IPS-NIHi11 (cell line): ENCODE measurements at regions not wholly inside any gene's neighbourhood (a gene's known extent, or its start where the extent isn't known, plus 50 kb on each side); places are given as distances from the start of the nearest gene placed in this dataset.

Experiments used
- DNase-seq: peaks from one replicate; pipeline ENCODE4 v3.0.0; 2012; ENCODE audit warnings: mixed read lengths, low spot score

DNA sequence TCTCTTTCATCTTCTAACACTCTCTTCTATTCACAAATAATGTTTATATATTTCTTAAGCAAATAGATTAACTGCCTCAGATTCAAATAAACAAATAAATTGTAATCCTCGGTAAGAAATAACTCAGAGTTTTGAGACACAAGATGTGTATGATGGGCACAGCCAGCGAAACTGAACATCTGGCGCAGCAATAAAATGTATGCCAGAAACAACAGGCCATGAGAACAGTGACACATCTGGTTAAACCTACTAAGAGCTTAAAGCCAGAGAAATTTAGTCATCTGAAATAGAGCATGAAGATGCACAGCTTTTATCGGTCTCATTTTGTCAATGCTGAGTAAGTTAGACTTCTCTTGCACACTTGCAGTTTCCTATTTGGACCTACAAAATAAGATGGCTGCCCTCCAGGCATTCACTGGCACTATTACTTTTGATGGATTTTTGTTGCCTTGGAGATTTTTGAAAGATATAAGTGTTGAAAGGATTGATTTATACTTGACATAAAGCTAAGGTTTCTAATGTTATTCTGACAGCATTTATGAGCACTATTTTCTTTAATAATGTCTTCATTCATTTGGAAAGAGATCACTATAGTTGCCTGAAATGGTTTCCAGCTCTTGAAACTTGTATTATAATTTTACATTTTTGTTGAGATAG, 1444.0 kb downstream of the PCDH18 start:
- DNase-seq = no peak

DNA sequence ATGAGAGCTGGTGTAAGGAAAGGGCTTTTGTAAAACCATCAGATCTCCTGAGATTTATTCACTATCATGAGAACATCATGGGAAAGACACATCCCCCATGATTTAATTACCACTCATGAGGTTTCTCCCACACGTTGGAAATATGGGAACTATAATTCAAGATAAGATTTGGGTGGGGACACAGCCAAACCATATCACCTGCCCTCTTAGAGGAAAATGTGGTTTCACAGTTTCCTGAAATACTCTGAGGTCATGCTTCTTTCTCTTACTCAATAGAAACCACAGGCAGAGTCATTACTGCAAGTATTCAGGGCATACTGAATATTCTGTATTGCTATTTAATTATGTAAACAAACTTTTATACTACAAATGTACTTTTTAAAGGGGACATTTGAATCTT, 1453.3 kb downstream of the PCDH18 start:
- DNase-seq = no peak

DNA sequence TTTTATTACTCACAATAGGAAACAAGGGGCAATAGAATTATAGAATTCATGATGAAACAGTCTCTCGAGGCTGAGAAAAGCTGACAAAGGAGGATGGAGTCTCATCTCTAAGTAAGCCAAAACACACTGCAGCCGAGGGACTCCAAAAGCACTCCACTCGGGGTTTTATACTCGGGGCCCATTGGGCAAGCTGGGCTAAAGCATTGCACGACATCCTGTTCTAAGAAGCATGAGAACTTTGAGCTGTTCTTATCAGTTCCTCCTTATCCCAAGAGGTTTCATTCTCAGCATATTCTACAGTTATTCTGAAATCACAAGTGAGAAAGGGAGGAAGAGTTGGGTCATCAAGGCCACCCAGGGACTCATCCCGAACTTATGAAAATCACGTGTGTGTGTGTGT, 1475.5 kb downstream of the PCDH18 start:
- no peak for DNase-seq

DNA sequence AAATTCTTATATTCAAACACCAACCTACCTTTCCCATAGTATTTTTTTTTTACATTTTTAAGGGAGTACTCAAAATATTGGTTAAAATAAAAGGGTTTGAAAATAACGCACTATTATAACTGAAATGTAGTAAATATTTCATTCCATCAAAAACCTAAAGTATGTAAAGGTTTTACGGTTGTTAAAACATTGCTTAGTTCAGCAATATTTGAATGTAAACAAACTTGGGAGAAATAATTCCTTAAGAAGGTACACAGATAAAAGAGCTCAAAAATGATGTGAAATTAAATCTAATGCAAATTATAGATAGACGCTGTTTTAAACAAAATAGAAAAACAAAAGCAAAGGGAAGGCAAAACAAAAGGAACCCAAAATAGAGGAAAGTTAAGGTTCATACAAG, 1476.9 kb downstream of the PCDH18 start:
- no peak for DNase-seq

DNA sequence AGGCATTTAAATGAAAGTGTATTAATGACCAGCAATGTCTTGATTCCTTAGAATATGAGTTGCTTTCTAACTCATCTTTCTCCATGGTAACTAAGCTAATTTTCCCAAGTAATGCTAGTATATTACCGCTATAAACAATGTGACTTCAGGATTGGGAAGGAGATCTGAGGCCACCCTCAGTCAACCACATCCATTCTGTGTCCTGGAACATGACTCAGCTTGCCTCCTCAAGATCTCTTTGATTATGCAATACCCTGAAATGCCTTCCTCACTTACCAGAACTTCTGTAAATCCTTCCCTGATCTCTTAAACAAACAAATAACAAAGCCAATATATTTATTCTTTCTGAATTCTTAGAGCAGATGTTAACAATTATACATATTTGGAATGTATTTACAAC, 1495.5 kb downstream of the PCDH18 start:
- no peak for DNase-seq

DNA sequence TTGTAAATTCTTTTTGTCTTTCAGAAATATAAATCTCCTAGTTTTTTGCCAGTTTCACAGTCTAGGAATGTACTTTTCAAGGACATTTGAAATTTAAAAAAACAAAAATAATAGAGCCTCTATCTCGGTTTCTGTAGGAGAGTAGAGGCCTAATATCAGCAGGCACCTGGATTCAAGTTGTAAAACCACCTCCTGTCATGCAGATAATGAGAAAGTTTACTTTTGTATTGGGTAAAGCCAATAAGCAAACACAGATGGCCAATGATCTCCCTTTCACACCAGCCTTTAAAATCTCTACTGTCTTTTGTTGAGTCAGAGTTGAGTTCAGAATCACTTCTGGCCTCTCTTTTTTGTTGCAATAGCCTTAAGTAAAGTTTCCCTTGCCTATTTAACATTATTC, 1499.9 kb downstream of the PCDH18 start:
- DNase-seq = no peak

DNA sequence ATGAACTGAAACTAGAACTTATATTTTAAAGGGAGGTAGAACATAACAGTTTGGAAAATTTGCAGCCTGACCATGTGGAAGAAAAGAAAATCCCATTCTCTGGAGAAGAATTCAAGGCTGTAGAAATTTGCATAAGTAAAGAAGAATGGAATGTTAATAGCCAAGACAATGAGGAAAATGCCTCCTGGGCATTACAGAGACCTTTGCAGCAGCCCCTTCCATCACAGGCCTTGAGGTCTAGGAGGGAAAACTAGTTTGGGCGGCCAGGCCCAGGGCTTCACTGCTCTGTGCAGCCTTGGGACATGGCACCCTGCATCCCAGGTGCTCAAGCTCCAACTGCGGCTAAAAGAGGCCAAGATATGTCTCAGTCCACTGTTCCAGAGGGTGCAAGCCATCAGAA, 1506.8 kb downstream of the PCDH18 start:
- peak; percentile 30 for DNase-seq

DNA sequence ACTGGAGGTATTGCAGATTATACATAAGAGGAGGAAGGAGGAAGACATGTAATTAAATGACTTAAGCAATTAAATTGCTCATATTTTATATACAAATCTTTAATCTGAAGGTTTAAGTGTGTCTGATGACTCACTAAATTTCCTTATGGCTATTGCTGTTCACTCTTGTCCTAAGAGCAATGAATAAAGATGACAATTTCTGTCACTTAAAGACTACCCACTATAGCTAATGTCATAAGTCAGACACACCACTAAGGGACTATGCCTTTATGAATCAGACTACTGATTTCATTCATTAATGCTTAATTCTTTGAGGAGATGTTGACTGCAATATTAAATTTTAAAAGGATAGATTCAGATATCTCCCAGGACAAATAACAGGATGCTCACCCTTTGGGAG, 1514.7 kb downstream of the PCDH18 start:
- DNase-seq = no peak

DNA sequence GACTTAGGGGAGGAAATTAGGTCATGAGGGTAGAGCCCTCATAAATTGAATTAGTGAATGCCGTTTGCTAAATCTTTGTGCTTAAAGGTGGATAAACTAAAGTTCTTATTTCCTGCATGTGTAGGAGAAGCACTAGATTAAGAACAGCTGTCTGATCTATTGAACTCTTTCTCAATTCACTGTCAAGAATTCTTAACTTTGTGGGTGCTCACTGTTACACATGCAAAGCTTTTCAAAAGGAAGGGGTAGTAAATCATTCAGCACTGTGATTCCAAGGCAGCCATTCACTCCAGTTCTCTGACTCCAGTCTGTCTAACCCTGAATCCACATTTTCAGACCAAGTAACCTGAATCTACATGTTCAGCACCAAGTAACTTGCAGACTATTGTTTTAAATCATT, 1520.1 kb downstream of the PCDH18 start:
- no peak for DNase-seq

DNA sequence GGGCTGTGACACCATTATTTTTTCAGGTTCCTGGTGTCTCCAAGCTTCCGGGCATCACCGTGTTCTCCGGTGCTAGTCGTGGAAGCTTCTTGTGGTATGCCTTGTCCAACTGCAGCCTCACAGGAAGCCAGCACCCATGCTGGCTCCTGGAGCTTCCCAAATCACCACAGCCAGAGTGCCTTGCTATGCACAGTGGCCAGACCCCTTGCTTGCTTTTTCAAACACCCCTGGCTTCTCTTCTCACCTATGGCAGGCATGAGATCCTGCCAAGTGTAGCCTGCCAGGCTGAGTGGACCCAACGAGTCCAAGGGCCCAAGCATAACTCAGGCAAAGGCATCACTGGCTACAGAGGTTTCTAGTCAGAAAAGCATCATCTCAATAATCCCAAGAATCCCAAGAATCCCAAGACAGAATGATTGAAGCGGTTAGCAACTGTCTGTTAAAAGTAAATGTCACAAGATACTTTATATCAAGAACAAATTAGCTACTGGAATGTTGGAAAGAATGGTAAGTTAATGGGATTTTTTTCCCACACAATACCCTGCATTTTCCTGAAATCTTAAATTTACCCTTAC, 1522.9 kb downstream of the PCDH18 start:
- no peak for DNase-seq

DNA sequence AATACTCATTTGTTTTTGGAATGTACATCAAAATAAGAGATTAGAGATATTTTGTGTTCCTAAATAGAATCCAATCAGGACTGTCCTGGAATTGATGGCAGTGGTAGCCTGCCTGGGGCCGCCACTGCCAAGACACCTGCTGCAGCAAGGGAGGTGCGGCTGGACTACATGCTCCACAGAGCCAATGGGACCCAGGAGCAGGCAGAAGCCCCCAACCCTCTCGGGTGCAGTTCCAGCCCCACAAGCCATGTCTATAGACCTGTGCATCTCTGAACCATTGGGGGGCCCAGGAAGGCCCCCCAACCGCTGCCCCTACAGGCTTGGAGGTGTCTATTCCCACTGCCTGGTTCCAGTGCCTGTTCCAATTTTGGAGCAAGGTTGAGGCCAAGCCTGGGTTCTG, 1524.3 kb downstream of the PCDH18 start:
- no peak for DNase-seq

DNA sequence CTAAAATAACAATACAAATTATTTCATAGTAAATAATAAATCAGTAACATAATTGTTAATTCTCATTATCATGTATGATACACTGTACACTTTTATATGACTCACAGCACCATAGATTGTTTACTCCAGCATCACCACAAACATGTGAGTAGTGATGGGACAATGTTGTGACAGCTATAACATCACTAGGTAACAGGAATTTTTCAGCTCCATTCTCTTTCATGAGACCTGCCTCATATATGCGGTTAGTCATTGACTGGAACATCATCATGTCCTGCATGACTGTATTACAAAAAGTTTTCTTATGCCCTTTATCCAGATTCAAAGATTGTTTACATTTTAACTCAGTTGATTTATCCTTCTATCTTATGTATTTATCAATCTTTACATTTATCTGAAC, 1530.0 kb downstream of the PCDH18 start:
- no peak for DNase-seq

DNA sequence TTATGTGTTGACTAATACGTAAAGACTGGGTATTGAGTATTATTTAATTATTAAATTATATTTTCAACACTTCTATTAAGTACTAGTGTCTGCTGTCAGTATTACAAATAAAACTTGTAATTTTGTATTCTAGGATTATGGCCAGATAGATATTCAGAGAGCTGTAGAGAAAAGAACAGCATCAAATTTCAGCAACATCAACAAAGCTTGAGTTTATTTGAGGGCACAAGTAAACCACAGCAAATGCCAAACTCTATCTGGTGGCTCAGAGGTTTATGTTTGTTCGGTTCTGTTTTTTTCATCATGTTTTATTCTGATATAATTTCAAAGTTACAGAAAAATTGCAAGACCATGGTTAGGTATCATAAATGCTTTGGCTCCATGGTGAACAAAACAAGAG, 1530.5 kb downstream of the PCDH18 start:
- no peak for DNase-seq

DNA sequence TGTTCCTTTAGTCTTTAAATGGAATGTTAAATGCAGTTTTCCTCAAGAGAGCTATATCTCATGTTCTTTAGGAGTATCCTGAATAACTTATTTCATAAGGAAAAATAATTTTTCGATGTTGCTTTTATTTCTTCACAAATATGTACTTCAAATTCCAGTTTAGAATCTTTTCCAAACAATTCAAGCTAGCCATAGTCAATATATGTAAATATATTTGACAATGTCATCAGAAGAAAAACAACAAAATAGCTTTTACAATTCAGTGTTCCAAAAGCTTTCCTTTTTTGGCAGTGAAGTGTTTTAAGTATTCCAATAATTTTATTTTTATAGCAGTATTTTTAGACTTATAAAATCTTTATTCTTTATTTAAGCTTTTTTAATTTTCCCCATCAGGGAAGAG, 1532.0 kb downstream of the PCDH18 start:
- no peak for DNase-seq

DNA sequence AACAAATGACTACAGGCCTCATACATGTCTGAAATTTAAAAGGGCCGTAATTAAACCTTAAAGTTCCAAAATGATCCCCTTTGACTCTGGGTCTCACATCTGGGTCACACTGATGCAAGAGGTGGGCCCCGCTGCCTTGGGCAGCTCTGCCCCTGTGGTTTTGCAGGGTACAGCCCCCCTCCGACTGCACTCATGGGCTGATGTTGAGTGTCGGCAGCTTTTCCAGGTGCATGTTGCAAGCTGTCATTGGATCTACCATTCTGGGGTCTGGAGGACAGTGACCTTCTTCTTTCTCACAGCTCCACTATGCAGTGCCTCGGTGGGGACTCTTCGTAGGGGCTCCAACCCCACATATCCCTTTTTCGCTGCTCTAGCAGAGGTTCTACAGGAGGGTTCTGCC, 1537.9 kb downstream of the PCDH18 start:
- DNase-seq = no peak

DNA sequence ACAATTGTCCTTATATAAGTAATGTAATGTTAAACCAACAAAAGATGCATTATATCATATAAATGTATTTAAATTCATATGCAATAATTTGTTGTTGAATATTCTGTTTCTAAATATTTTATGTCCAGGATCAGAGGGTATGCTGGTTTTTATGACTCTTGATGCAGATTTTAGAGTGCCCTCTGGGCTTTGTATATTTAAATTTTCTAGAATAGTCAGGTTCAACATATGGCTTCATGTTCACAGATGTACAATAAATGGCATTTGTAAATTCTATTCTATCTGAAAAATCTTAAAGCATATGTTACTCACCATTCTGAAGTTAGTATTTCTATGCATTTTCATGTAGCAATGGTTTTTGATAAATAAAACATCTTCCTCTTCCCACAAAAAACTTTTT, 1555.4 kb downstream of the PCDH18 start:
- DNase-seq = no peak

DNA sequence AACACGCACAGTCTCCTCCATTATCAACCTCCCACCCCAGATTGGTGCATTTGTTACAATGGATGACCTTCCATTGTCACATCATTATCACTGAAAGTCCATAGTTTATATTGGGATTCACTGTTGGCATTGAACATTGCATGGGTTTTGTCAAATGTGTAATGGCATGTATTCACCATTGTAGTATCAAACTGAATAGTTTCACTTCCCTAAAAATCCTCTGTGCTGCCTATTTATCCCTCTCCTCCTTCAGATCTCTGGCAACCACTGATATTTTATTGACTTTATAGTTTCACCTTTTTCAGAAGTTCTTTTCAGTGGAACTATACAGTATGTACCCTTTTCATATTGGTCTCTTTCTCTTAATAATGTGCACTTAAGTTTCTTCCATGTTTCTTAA, 1565.4 kb downstream of the PCDH18 start:
- no peak for DNase-seq

DNA sequence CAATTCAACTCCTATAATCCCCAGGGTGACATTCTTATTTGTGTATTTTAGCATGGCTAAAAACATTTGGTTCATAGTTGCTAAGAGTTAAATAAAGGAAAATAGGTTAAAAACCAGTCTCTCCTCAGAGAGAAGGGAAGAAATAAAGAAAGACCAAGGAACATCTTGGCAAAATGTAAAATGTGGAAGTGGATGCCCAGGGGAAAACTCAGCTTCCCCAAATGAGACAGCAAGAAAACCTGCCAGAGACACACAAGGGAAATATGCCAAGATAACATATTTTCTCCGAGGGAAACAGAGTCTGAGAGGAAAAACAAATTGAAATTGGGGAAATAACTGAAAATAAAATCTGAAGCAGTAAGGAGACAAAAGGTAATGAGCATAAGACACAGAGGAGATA, 1569.3 kb downstream of the PCDH18 start:
- no peak for DNase-seq

DNA sequence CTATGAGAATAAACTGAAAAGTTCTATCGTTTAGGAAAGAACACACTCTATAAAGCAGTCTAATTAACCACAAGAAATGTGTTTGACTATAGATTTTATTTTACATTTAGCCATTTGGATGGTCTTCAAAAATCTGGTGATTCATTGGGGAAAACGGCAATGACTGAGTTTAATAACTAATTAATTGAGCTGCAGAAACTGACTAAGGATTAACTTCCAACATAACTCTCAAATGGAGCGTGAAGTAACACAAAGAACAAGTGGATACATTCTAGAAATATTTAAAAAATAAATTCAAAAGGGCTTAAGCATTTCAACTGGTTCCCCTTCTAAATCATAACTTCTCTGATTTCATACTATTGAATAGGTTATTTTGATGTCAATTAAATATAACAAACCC, 1582.4 kb downstream of the PCDH18 start:
- no peak for DNase-seq

DNA sequence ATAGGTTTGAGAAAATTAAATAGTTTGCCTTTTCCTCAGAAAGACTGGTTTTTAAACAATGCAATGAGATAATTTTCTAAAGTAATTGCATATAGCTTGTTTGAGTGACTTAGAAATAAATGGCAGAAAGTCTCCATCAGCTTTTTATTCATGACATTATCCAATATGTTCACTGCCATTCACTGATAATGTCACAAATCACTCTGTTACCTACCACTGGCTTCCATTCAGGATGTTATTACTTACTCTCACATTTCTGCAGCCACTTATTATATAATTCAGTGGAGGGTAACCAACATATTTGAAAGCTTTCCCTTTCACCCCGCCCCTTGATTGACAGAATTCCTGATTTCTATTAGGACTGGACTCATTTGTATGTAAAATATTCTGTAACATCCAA, 1583.5 kb downstream of the PCDH18 start:
- DNase-seq = no peak

DNA sequence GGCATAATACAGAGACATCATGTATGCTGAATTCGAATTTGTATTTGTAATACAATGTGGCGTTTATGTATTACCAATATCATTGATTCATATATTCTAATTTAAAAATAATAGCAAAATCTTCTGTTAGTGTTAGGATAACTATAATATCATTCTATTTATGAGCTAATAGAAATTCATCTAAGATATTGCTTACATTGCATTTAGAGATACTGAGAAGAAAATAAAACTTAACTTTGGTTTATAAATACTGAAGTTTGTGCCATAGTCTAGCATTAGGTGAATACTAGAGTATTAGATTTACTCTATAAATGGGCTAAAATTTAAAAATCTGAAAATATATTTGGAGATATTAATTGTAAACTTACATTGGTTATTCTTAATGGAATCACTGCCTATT, 1590.6 kb downstream of the PCDH18 start:
- DNase-seq = no peak

DNA sequence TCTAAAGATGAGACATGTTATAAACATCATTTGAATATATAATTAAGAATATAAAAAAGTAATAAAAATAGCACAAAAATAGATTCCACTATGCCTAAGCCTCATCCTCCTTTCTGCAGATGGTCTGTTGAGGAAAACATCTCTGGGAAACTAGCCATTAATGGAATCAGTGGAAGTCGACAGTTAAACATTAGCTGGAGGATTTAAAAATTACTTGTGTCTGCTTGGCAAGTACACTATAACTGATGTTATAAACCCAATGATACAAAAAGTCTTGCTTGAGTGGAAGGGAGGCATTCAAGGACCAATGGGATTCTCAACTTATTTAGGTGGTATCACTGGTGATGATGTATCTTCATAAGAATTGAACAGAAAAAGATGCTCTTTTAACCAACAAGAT, 1598.3 kb downstream of the PCDH18 start:
- DNase-seq = no peak

DNA sequence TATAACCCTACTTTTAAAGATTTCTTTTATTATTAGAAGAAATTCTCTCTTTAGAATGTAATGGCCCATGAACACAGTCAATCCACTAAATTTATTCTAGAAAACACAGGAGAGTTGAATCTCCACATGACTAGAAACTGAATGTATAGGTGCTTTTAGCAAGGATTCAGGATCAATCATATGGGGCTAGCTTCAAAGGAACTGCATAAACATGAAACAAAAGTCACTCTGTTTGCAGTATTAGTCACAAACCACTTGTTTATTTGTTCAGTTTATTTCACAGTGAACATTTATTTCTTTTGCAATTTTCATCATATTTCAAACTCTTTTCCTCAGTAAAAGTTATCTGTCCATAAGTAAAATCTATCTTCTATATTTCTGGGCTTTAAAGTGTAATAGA, 1604.6 kb downstream of the PCDH18 start:
- DNase-seq = no peak

DNA sequence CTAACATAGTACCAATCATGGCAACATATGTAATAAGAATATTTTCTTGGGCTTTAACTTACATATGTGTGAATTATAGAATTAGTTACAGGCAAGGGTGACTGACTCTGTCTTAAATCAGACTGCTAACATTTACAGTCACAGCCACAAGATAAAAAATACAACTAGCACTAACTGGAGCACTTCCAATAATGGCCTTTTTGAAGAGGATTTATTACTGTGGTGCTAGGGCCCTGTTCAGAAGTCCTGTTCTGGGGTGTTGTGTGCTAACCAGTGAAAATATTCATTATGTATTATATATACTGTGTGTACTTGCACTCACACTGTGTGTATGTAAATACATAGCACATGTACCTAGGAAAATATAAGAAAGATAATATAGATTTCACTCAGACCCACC, 1611.2 kb downstream of the PCDH18 start:
- no peak for DNase-seq

DNA sequence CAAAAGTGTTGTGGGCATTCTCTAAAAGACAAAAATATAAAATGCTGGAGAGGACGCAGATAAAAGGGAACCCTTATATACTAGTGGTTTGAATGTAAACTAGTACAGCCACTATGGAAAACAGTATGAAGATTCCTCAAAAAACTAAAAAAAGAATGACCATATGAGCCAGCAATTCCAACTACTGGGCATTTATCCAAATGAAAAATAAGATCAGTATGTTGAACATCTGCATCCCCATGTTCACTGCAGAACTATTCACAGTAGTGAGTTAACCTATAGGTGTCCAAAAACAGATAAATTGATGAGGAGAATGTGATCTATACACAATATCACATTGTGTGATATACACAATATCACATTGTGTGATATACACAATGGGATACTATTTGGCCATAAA, 1615.3 kb downstream of the PCDH18 start:
- no peak for DNase-seq
